ENCODE measurements at regions not wholly inside any gene's neighbourhood (a gene's known extent, or its start where the extent isn't known, plus 50 kb on each side); places are given as distances from the start of the nearest gene placed in this dataset.
A peak's percentile ranks its signal among the peaks of the same experiment; 100 is the strongest.

DNA sequence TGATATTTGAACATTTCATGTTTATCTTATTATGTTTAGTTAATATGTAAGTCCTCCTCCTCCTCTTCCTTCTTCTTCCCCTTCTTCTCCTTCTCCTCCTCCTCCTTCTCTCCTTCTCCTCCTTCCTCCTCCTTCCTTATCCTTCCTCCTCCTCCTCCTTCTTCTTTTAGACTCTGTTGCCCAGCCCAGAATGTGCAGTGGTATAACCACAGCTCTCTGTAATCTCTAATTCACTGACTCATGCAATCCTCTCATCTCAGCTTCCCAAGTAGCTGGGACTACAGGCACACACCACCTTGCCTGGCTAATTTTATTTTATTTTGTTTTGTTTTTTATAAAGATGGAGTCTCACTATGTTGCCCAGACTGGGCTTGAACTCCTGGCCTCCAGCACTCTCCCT, 83.4 kb upstream of the ODAD2 start (continued):
- TF ChIP-seq CHD2 (IDR thresholded peaks at IDR 0.05; ENCODE audit: low read length, partially characterized antibody) (no peak), TEAD4 (IDR thresholded peaks at IDR 0.05; ENCODE audit: borderline replicate concordance, insufficient read depth) (no peak), MEF2A (IDR thresholded peaks at IDR 0.05; ENCODE audit: borderline replicate concordance, low read depth) (no peak), RCOR1 (IDR thresholded peaks at IDR 0.05; ENCODE audit: low read length) (no peak)

- CTCF ChIA-PET: no interaction called here
- H3F3A ChIP-seq (replicated peaks; ENCODE audit: insufficient read depth): no peaks in the 10 kb centered on the region
- no peak for DNase-seq
- no peaks in the 10 kb centered on the region for H4K20me1 ChIP-seq (ENCODE audit: insufficient read depth)
- POLR2A ChIA-PET: no interaction called here
- no peaks in the 10 kb centered on the region for H3K36me3 ChIP-seq (replicated peaks in 1 of 2; ENCODE audit: control insufficient read depth in 1 of 2, insufficient read depth in 2 of 2, low read length in 1 of 2)
- no peaks in the 10 kb centered on the region; the same call in 1 of the 2 replicates for H3K9me2 ChIP-seq
- H3K9ac ChIP-seq: no peak overlapping the region
- no peak overlapping the region for H3K4me2 ChIP-seq
- TF ChIP-seq IRF3 (IDR thresholded peaks at IDR 0.05; ENCODE audit: low read depth, low read length) (no peak), CHD2 (IDR thresholded peaks at IDR 0.05; ENCODE audit: low read length, partially characterized antibody) (no peak), FOXM1 (IDR thresholded peaks at IDR 0.05; ENCODE audit: low read depth) (no peak), NFIC (IDR thresholded peaks at IDR 0.05; ENCODE audit: borderline replicate concordance) (no peak), RAD21 (IDR thresholded peaks at IDR 0.05; ENCODE audit: low read length) (no peak)
- H3K4me3 ChIP-seq (ENCODE audit: low read depth in 2 of 2, low read length in 1 of 2): no peak overlapping the region
- H3K79me2 ChIP-seq (ENCODE audit: insufficient read depth): no peaks in the 10 kb centered on the region
- H3K4me1 ChIP-seq (ENCODE audit: control insufficient read depth in 1 of 2, insufficient read depth in 2 of 2, low read depth in 1 of 2, low read length in 1 of 2): no peaks in the 10 kb centered on the region
- no peaks in the 10 kb centered on the region; the same call in 1 of the 2 replicates for H3K27me3 ChIP-seq (ENCODE audit: insufficient read depth)
- peak overlapping the region; percentile 70; the same call in 1 of the 2 replicates for H2AFZ ChIP-seq (ENCODE audit: low read depth)
- WGBS (ENCODE audit: low lambda C conversion rate): 10% methylated on average over 4 of the region's 4 CpGs
- H3K27ac ChIP-seq (ENCODE audit: low read depth in 2 of 2, low read length in 1 of 2): no peak overlapping the region
- no peaks in the 10 kb centered on the region for H3K9me3 ChIP-seq
Measured at GRCh38 chr10:28077889-28078288, 79.0 kb upstream of the ODAD2 start.

DNA sequence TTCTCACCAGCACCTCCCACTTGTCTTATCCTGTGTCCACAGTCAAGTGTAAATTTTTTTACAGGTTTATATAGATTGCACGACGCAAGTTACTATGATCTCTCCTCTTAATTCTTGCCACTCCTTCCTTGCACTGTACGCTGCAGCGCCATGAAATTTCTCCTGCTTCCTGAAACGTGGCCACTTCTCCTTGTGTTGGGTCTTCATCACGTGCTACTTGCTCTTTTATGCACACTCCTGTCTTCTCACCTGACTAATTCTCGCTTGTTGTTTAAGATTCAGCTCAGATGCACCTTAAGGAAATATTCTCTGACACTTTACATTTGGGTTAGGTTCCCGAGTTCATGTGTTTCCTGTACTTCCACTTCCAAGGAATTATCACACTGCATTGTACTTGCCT, 76.5 kb upstream of the ODAD2 start:
- Histone ChIP-seq H3K4me1 (ENCODE audit: control insufficient read depth in 1 of 2, insufficient read depth in 2 of 2, low read depth in 1 of 2, low read length in 1 of 2) (no peaks in the 10 kb centered on the region), H3K79me2 (ENCODE audit: insufficient read depth) (no peaks in the 10 kb centered on the region), H3K4me3 (ENCODE audit: low read depth in 2 of 2, low read length in 1 of 2) (no peak overlapping the region), H3K27ac (ENCODE audit: low read depth in 2 of 2, low read length in 1 of 2) (no peak overlapping the region), H3K9me3 (no peaks in the 10 kb centered on the region), H2AFZ (ENCODE audit: low read depth) (no peak overlapping the region), H3F3A (replicated peaks; ENCODE audit: insufficient read depth) (no peaks in the 10 kb centered on the region), H3K27me3 (ENCODE audit: insufficient read depth) (no peaks in the 10 kb centered on the region; the same call in 1 of the 2 replicates), H3K9ac (no peak overlapping the region), H3K9me2 (no peaks in the 10 kb centered on the region), H3K36me3 (replicated peaks in 1 of 2; ENCODE audit: control insufficient read depth in 1 of 2, insufficient read depth in 2 of 2, low read length in 1 of 2) (no peaks in the 10 kb centered on the region), H3K4me2 (no peak overlapping the region), H4K20me1 (ENCODE audit: insufficient read depth) (no peaks in the 10 kb centered on the region)
- CTCF ChIA-PET: no interaction called here
- POLR2A ChIA-PET: no interaction called here
- no peak for DNase-seq
- TF ChIP-seq NFIC (IDR thresholded peaks at IDR 0.05; ENCODE audit: borderline replicate concordance) (no peak), PBX3 (IDR thresholded peaks at IDR 0.05) (no peak), FOSL2 (IDR thresholded peaks at IDR 0.05; ENCODE audit: borderline replicate concordance, low read depth) (no peak), RFX5 (IDR thresholded peaks at IDR 0.05; ENCODE audit: low read length) (no peak), GATA2 (CRISPR knock-in tag; IDR thresholded peaks at IDR 0.05) (no peak), FOXM1 (IDR thresholded peaks at IDR 0.05; ENCODE audit: low read depth) (no peak), MXI1 (IDR thresholded peaks at IDR 0.05; ENCODE audit: low read depth, low read length) (no peak), CHD2 (IDR thresholded peaks at IDR 0.05; ENCODE audit: low read length, partially characterized antibody) (no peak), POLR2AphosphoS5 (IDR thresholded peaks at IDR 0.05; ENCODE audit: low read depth, low read length) (no peak), FOXJ3 (CRISPR knock-in tag; IDR thresholded peaks at IDR 0.05) (no peak)
- 14% methylated on average over 8 of the region's 8 CpGs for WGBS (ENCODE audit: low lambda C conversion rate)
